Karpas-422 (cell line): ENCODE measurements at regions not wholly inside any gene's neighbourhood (a gene's known extent, or its start where the extent isn't known, plus 50 kb on each side); places are given as distances from the start of the nearest gene placed in this dataset.
A peak's percentile ranks its signal among the peaks of the same experiment; 100 is the strongest.

Experiments used
- DNase-seq: peaks from one replicate; pipeline ENCODE4 v3.0.0-alpha.2; 2015
- H2AFZ ChIP-seq: fragments of 200-600 bp; sonication (generic); 2 replicates; pipeline ENCODE4 v1.6.1; 2014; ENCODE audit warnings: antibody characterized with exemption, low read length, mixed read lengths
- H3K27ac ChIP-seq: fragments of 200-600 bp; sonication (generic); 2 replicates; pipeline ENCODE4 v1.5.1; 2014; ENCODE audit warnings: mild to moderate bottlenecking, low read length, moderate library complexity
- H3K27me3 ChIP-seq: fragments of 200-600 bp; sonication (generic); 2 replicates; pipeline ENCODE4 v1.6.1; 2014; ENCODE audit warnings: low read length, mixed read lengths
- H3K36me3 ChIP-seq: fragments of 200-600 bp; sonication (generic); 2 replicates; pipeline ENCODE4 v1.6.1; 2014; ENCODE audit warnings: low read length, mixed read lengths; ENCODE audit not compliant: insufficient read depth
- H3K4me1 ChIP-seq: fragments of 200-600 bp; sonication (generic); 2 replicates; pipeline ENCODE4 v1.6.1; 2014; ENCODE audit warnings: mild to moderate bottlenecking, low read length, mixed read lengths
- H3K4me2 ChIP-seq: fragments of 200-600 bp; sonication (generic); 2 replicates; pipeline ENCODE4 v1.6.1; 2014; ENCODE audit warnings: low read length, low read depth, mild to moderate bottlenecking; ENCODE audit not compliant: poor library complexity, severe bottlenecking
- H3K4me3 ChIP-seq: fragments of 200-600 bp; sonication (generic); 2 replicates; pipeline ENCODE4 v1.5.1; 2014; ENCODE audit warnings: mild to moderate bottlenecking, antibody characterized with exemption, low read length, mixed read lengths
- H3K79me2 ChIP-seq: fragments of 200-600 bp; sonication (generic); 2 replicates; pipeline ENCODE4 v1.6.1; 2014; ENCODE audit warnings: mild to moderate bottlenecking, low read length, mixed read lengths
- H3K9ac ChIP-seq: fragments of 200-600 bp; sonication (generic); 2 replicates; pipeline ENCODE4 v1.6.0; 2014; ENCODE audit warnings: low read length
- H3K9me2 ChIP-seq: fragments of 200-600 bp; sonication (generic), shearing (Covaris generic); replicated peaks from 2 replicates; pipeline ENCODE4 v1.6.0; 2014; ENCODE audit warnings: mild to moderate bottlenecking, low read length, moderate library complexity; ENCODE audit not compliant: insufficient read depth
- H3K9me3 ChIP-seq: fragments of 300-700, 200-600 bp; sonication (generic); 2 replicates; pipeline ENCODE4 v1.6.1; 2014; ENCODE audit warnings: low read length, mixed read lengths
- H4K20me1 ChIP-seq: fragments of 200-600 bp; sonication (generic); 2 replicates; pipeline ENCODE4 v1.6.1; 2014; ENCODE audit warnings: mild to moderate bottlenecking, antibody characterized with exemption, low read length, low read depth; ENCODE audit not compliant: insufficient read depth

- Histone ChIP-seq H3K79me2 (no peaks in the 10 kb centered on the region), H3K9me2 (no peaks in the 10 kb centered on the region), H3K27ac (no peak overlapping the region), H3K36me3 (no peaks in the 10 kb centered on the region), H2AFZ (no peak overlapping the region), H3K4me2 (peak overlapping the region; percentile 5), H3K4me3 (no peak overlapping the region), H3K4me1 (peaks cover 55% of the 10 kb centered on the region), H4K20me1 (no peaks in the 10 kb centered on the region), H3K9me3 (no peaks in the 10 kb centered on the region), H3K9ac (no peak overlapping the region), H3K27me3 (no peaks in the 10 kb centered on the region)
- DNase-seq = no peak
Measured at GRCh38 chr2:64797881-64798575, 144.3 kb upstream of the SERTAD2 start.

- Histone ChIP-seq H3K36me3 (no peaks in the 10 kb centered on the region), H2AFZ (no peak overlapping the region), H3K4me2 (no peak overlapping the region), H3K27ac (no peak overlapping the region), H3K79me2 (no peaks in the 10 kb centered on the region), H3K4me1 (peaks cover 38% of the 10 kb centered on the region), H3K9me3 (no peaks in the 10 kb centered on the region), H3K9me2 (no peaks in the 10 kb centered on the region), H4K20me1 (no peaks in the 10 kb centered on the region), H3K27me3 (no peaks in the 10 kb centered on the region), H3K4me3 (no peak overlapping the region), H3K9ac (no peak overlapping the region)
- no peak for DNase-seq
Measured at GRCh38 chr2:64799592-64800252, 146.0 kb upstream of the SERTAD2 start.

- Histone ChIP-seq H3K27ac (no peak overlapping the region), H3K27me3 (no peaks in the 10 kb centered on the region), H2AFZ (no peak overlapping the region; the same call in 1 of the 2 replicates), H3K79me2 (no peaks in the 10 kb centered on the region), H3K9ac (no peak overlapping the region), H3K4me3 (no peak overlapping the region), H3K4me1 (peaks cover 11% of the 10 kb centered on the region), H4K20me1 (no peaks in the 10 kb centered on the region), H3K9me3 (peaks cover 3% of the 10 kb centered on the region; the same call in 1 of the 2 replicates), H3K9me2 (no peaks in the 10 kb centered on the region), H3K36me3 (no peaks in the 10 kb centered on the region), H3K4me2 (no peak overlapping the region)
- no peak for DNase-seq
Measured at GRCh38 chr2:64803776-64804175, 150.1 kb upstream of the SERTAD2 start.

GRCh38 chr2:64804651-64805050 is 150.9 kb upstream of the SERTAD2 start:
- no peak overlapping the region for H3K4me3 ChIP-seq
- H3K4me1 ChIP-seq = peaks cover 11% of the 10 kb centered on the region
- no peak overlapping the region for H3K27ac ChIP-seq
- no peaks in the 10 kb centered on the region for H3K36me3 ChIP-seq
- H3K9me3 ChIP-seq = peaks cover 3% of the 10 kb centered on the region; the same call in 1 of the 2 replicates
- H3K9ac ChIP-seq = no peak overlapping the region
- no peaks in the 10 kb centered on the region for H3K9me2 ChIP-seq
- no peaks in the 10 kb centered on the region for H3K79me2 ChIP-seq
- no peaks in the 10 kb centered on the region for H3K27me3 ChIP-seq
- no peaks in the 10 kb centered on the region for H4K20me1 ChIP-seq
- DNase-seq = no peak
- no peak overlapping the region for H2AFZ ChIP-seq
- no peak overlapping the region for H3K4me2 ChIP-seq

GRCh38 chr2:64807417-64807816 is 153.7 kb upstream of the SERTAD2 start:
- no peak overlapping the region for H2AFZ ChIP-seq
- H3K4me1 ChIP-seq = peaks cover 21% of the 10 kb centered on the region
- H3K4me2 ChIP-seq = no peak overlapping the region
- H4K20me1 ChIP-seq = no peaks in the 10 kb centered on the region
- H3K9me2 ChIP-seq = no peaks in the 10 kb centered on the region
- H3K79me2 ChIP-seq = no peaks in the 10 kb centered on the region
- H3K9me3 ChIP-seq = peaks cover 3% of the 10 kb centered on the region; the same call in 1 of the 2 replicates
- no peaks in the 10 kb centered on the region for H3K27me3 ChIP-seq
- no peak overlapping the region for H3K27ac ChIP-seq
- DNase-seq = no peak
- no peak overlapping the region for H3K9ac ChIP-seq
- H3K36me3 ChIP-seq = no peaks in the 10 kb centered on the region
- no peak overlapping the region for H3K4me3 ChIP-seq

- Histone ChIP-seq H3K36me3 (no peaks in the 10 kb centered on the region), H3K4me2 (peak overlapping the region; percentile 5), H3K9me3 (peaks cover 3% of the 10 kb centered on the region; the same call in 1 of the 2 replicates), H2AFZ (no peak overlapping the region), H3K4me3 (no peak overlapping the region), H3K9ac (no peak overlapping the region), H4K20me1 (no peaks in the 10 kb centered on the region), H3K9me2 (no peaks in the 10 kb centered on the region), H3K27me3 (no peaks in the 10 kb centered on the region), H3K79me2 (no peaks in the 10 kb centered on the region), H3K4me1 (peaks cover 21% of the 10 kb centered on the region), H3K27ac (no peak overlapping the region)
- DNase-seq = peak; percentile 76
Measured at GRCh38 chr2:64808092-64808491, 154.4 kb upstream of the SERTAD2 start.

GRCh38 chr2:64808754-64809153 is 155.0 kb upstream of the SERTAD2 start:
- no peak for DNase-seq
- Histone ChIP-seq H3K9ac (no peak overlapping the region), H3K4me3 (no peak overlapping the region), H4K20me1 (no peaks in the 10 kb centered on the region), H3K9me3 (peaks cover 3% of the 10 kb centered on the region; the same call in 1 of the 2 replicates), H3K4me1 (peaks cover 21% of the 10 kb centered on the region), H3K9me2 (no peaks in the 10 kb centered on the region), H3K36me3 (no peaks in the 10 kb centered on the region), H3K27ac (no peak overlapping the region), H2AFZ (no peak overlapping the region), H3K27me3 (no peaks in the 10 kb centered on the region), H3K4me2 (no peak overlapping the region), H3K79me2 (no peaks in the 10 kb centered on the region)

- H3K4me3 ChIP-seq = no peak overlapping the region
- DNase-seq = no peak
Measured at GRCh38 chr2:64809216-64809615, 155.5 kb upstream of the SERTAD2 start.

More at GRCh38 chr2:64809216-64809615, 155.5 kb upstream of the SERTAD2 start:
- no peaks in the 10 kb centered on the region for H3K27me3 ChIP-seq
- H4K20me1 ChIP-seq = no peaks in the 10 kb centered on the region
- H3K27ac ChIP-seq = no peak overlapping the region
- no peak overlapping the region for H3K4me2 ChIP-seq
- H2AFZ ChIP-seq = no peak overlapping the region
- H3K4me1 ChIP-seq = peaks cover 21% of the 10 kb centered on the region
- H3K36me3 ChIP-seq = no peaks in the 10 kb centered on the region
- H3K79me2 ChIP-seq = no peaks in the 10 kb centered on the region
- H3K9ac ChIP-seq = no peak overlapping the region
- peaks cover 3% of the 10 kb centered on the region; the same call in 1 of the 2 replicates for H3K9me3 ChIP-seq
- H3K9me2 ChIP-seq = no peaks in the 10 kb centered on the region
